ENCODE measurements at regions not wholly inside any gene's neighbourhood (a gene's known extent, or its start where the extent isn't known, plus 50 kb on each side); places are given as distances from the start of the nearest gene placed in this dataset.

GRCh38 chr6:9594746-9595145 lies 820.1 kb downstream of the TFAP2A start:
- TF ChIP-seq CTCF (IDR thresholded peaks at IDR 0.05) (no peak), POLR2A (IDR thresholded peaks at IDR 0.05) (no peak)
